ENCODE measurements at regions not wholly inside any gene's neighbourhood (a gene's known extent, or its start where the extent isn't known, plus 50 kb on each side); places are given as distances from the start of the nearest gene placed in this dataset.

GRCh38 chr17:14664511-14664910, 363.6 kb downstream of the HS3ST3B1 start:
- POLR2A ChIA-PET = no interaction called here
- 0% methylated on average over 4 of the region's 4 CpGs for WGBS (ENCODE audit: insufficient coverage, low coverage, missing lambda C conversion rate)
- no peaks in the 10 kb centered on the region for H3K9me3 ChIP-seq (replicated peaks; ENCODE audit: control insufficient read depth, insufficient read depth, low read depth, low read length)
- H3K4me1 ChIP-seq (replicated peaks in 1 of 2; ENCODE audit: control insufficient read depth in 2 of 2, insufficient read depth in 2 of 2, low read length in 2 of 2) = no peaks in the 10 kb centered on the region
- CTCF ChIA-PET (ENCODE audit: low intra/inter-chr PET ratio) = no interaction called here
- no peak for ATAC-seq
- H3K4me2 ChIP-seq (ENCODE audit: insufficient read depth, low read length) = no peak overlapping the region
- H2AFZ ChIP-seq (ENCODE audit: low read depth, low read length) = no peak overlapping the region
- H3K27ac ChIP-seq (ENCODE audit: extremely low read depth, low read depth, low read length) = no peak overlapping the region
- no peaks in the 10 kb centered on the region for H3K9me1 ChIP-seq (ENCODE audit: control insufficient read depth, insufficient read depth, low read length)
- FAIRE-seq = no peak
- in situ Hi-C loops (cut with MboI) = no loop called here
- no peaks in the 10 kb centered on the region for H4K20me1 ChIP-seq (replicated peaks; ENCODE audit: control insufficient read depth, insufficient read depth, low read length)
- no peaks in the 10 kb centered on the region for H3K27me3 ChIP-seq (ENCODE audit: control insufficient read depth in 2 of 2, insufficient read depth in 2 of 2, low read length in 2 of 2)
- no peak overlapping the region for H3K9ac ChIP-seq (ENCODE audit: insufficient read depth in 1 of 2, low read depth in 2 of 2, low read length in 2 of 2)
- no TSS peak for BruUV-seq (replicated peaks)
- peak in 2 of 4 experiments; percentile 4 to 5 for DNase-seq (ENCODE audit: extremely low read depth in 1 of 4, low spot score in 3 of 4)
- intact Hi-C loops (cut with micrococcal nuclease) = no loop called here
- no peaks in the 10 kb centered on the region for H3K79me2 ChIP-seq (ENCODE audit: control insufficient read depth, insufficient read depth, low read length)
- no peaks in the 10 kb centered on the region for H3K36me3 ChIP-seq (ENCODE audit: control insufficient read depth, insufficient read depth, low read length)
- H3K4me3 ChIP-seq = no peak overlapping the region
- TF ChIP-seq SMC3 (conservative IDR thresholded peaks at IDR 0.05; ENCODE audit: insufficient read depth, low read depth, low read length) = no peak
- no peak for TF ChIP-seq ZNF274 (IDR thresholded peaks at IDR 0.05; ENCODE audit: borderline replicate concordance, low read depth, low read length)
- no peak for TF ChIP-seq FOXK1 (CRISPR knock-in tag; IDR thresholded peaks at IDR 0.05; ENCODE audit: borderline replicate concordance)
- no peak for TF ChIP-seq PHB (CRISPR knock-in tag; IDR thresholded peaks at IDR 0.05)
- no peak for TF ChIP-seq E2F4 (CRISPR knock-in tag; IDR thresholded peaks at IDR 0.05; ENCODE audit: low read depth)
- TF ChIP-seq FOXK2 (conservative IDR thresholded peaks at IDR 0.05 in 1 of 2, IDR thresholded peaks at IDR 0.05 in 1 of 2; ENCODE audit: low read depth in 2 of 2) = no peak
- TF ChIP-seq, protein P1, sequence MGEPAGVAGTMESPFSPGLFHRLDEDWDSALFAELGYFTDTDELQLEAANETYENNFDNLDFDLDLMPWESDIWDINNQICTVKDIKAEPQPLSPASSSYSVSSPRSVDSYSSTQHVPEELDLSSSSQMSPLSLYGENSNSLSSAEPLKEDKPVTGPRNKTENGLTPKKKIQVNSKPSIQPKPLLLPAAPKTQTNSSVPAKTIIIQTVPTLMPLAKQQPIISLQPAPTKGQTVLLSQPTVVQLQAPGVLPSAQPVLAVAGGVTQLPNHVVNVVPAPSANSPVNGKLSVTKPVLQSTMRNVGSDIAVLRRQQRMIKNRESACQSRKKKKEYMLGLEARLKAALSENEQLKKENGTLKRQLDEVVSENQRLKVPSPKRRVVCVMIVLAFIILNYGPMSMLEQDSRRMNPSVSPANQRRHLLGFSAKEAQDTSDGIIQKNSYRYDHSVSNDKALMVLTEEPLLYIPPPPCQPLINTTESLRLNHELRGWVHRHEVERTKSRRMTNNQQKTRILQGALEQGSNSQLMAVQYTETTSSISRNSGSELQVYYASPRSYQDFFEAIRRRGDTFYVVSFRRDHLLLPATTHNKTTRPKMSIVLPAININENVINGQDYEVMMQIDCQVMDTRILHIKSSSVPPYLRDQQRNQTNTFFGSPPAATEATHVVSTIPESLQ (CRISPR knock-in tag; IDR thresholded peaks at IDR 0.05) = no peak
- TF ChIP-seq, protein P2, sequence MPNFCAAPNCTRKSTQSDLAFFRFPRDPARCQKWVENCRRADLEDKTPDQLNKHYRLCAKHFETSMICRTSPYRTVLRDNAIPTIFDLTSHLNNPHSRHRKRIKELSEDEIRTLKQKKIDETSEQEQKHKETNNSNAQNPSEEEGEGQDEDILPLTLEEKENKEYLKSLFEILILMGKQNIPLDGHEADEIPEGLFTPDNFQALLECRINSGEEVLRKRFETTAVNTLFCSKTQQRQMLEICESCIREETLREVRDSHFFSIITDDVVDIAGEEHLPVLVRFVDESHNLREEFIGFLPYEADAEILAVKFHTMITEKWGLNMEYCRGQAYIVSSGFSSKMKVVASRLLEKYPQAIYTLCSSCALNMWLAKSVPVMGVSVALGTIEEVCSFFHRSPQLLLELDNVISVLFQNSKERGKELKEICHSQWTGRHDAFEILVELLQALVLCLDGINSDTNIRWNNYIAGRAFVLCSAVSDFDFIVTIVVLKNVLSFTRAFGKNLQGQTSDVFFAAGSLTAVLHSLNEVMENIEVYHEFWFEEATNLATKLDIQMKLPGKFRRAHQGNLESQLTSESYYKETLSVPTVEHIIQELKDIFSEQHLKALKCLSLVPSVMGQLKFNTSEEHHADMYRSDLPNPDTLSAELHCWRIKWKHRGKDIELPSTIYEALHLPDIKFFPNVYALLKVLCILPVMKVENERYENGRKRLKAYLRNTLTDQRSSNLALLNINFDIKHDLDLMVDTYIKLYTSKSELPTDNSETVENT (CRISPR knock-in tag; IDR thresholded peaks at IDR 0.05) = no peak
- TF ChIP-seq FOXJ3 (CRISPR knock-in tag; IDR thresholded peaks at IDR 0.05) = no peak
- no peak for TF ChIP-seq RBM17 (IDR thresholded peaks at IDR 0.05; ENCODE audit: borderline replicate concordance, low read depth, low read length)
- no peak for TF ChIP-seq GATAD2A (IDR thresholded peaks at IDR 0.05)
- TF ChIP-seq CHAMP1 (IDR thresholded peaks at IDR 0.05) = no peak
- TF ChIP-seq MCM2 (IDR thresholded peaks at IDR 0.05; ENCODE audit: low read depth) = no peak
- TF ChIP-seq ZC3H11A (IDR thresholded peaks at IDR 0.05; ENCODE audit: low read depth, low read length) = no peak
- TF ChIP-seq, protein P3, sequence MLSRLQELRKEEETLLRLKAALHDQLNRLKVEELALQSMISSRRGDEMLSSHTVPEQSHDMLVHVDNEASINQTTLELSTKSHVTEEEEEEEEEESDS (CRISPR knock-in tag; IDR thresholded peaks at IDR 0.05) = no peak
- TF ChIP-seq NFYB (IDR thresholded peaks at IDR 0.05; ENCODE audit: extremely low read depth, insufficient read length) = no peak
- TF ChIP-seq PURB (CRISPR knock-in tag; IDR thresholded peaks at IDR 0.05; ENCODE audit: low read depth) = no peak
